Nephron progenitor cell (in vitro differentiated cells): ENCODE measurements at regions not wholly inside any gene's neighbourhood (a gene's known extent, or its start where the extent isn't known, plus 50 kb on each side); places are given as distances from the start of the nearest gene placed in this dataset.

Experiments used
- DNase-seq: peaks from one replicate; pipeline ENCODE4 v3.0.0; 2021
- H3K27ac Mint-ChIP-seq: 2 replicates; pipeline ENCODE4 v1.8.0; 2021; ENCODE audit warnings: mild to moderate bottlenecking, moderate library complexity, mixed read lengths
- H3K27me3 Mint-ChIP-seq: 2 replicates; pipeline ENCODE4 v1.8.0; 2021; ENCODE audit warnings: mild to moderate bottlenecking, low read depth, mixed read lengths; ENCODE audit not compliant: poor library complexity
- H3K36me3 Mint-ChIP-seq: 2 replicates; pipeline ENCODE4 v1.8.0; 2021; ENCODE audit warnings: low read depth, mixed read lengths
- H3K4me1 Mint-ChIP-seq: 2 replicates; pipeline ENCODE4 v1.8.0; 2021; ENCODE audit warnings: mixed read lengths
- H3K4me3 Mint-ChIP-seq: 2 replicates; pipeline ENCODE4 v1.8.0; 2021; ENCODE audit warnings: mild to moderate bottlenecking, moderate library complexity, mixed read lengths
- H3K9me3 Mint-ChIP-seq: 2 replicates; pipeline ENCODE4 v1.8.0; 2021; ENCODE audit warnings: mild to moderate bottlenecking, moderate library complexity, mixed read lengths
- TF ChIP-seq, protein P1 (sequence below): fragments of 200-600 bp; sonication (generic); IDR thresholded peaks from 2 replicates; pipeline ENCODE4 v1.5.0; 2021; ENCODE audit warnings: antibody characterized with exemption

DNA sequence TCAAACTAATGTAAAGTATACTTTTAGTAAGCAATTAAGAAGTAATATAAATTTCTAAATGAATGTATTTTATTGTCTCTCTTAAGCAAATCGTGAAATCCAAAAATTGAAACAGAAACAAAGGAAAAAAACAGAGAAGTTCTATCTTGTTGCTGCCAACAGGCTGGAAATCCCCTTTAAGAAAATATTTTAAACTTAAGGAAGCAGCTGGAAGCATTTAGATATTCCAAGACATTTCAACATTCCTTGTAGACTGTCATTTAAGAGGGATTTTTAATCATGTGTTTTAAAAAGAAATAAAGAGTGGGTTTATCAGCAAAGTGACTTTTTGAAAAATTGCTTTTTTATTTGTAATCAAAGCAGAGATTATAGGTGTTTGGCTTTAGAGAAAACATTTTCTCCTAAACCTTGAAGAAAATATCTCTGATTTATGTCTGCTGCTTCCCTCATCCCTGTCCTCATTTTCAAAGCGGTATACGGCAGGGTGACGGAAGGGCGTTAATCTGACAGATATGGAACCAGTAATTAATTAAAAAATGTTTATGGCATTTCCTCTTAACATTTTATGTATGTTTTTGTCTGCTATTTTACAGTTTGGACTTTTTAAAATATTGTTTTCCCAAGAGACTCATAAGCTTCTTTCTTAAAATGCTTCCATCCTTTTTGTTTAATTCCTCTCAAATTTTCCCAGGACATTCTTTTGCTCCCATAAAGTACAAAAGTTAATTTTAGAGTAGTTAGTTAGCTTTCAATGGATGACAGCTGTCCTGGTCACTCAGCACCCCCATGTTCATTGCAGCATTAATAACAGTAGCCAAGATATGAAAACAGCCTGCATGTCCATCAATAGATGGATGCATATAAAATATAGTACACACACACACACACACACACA, 245.6 kb downstream of the LURAP1L start:
- Mint-ChIP-seq H3K27me3 (no peaks in the 10 kb centered on the region), H3K4me1 (no peaks in the 10 kb centered on the region), H3K9me3 (no peaks in the 10 kb centered on the region), H3K4me3 (no peak overlapping the region), H3K36me3 (no peaks in the 10 kb centered on the region), H3K27ac (no peak overlapping the region)
- TF ChIP-seq, protein P1, sequence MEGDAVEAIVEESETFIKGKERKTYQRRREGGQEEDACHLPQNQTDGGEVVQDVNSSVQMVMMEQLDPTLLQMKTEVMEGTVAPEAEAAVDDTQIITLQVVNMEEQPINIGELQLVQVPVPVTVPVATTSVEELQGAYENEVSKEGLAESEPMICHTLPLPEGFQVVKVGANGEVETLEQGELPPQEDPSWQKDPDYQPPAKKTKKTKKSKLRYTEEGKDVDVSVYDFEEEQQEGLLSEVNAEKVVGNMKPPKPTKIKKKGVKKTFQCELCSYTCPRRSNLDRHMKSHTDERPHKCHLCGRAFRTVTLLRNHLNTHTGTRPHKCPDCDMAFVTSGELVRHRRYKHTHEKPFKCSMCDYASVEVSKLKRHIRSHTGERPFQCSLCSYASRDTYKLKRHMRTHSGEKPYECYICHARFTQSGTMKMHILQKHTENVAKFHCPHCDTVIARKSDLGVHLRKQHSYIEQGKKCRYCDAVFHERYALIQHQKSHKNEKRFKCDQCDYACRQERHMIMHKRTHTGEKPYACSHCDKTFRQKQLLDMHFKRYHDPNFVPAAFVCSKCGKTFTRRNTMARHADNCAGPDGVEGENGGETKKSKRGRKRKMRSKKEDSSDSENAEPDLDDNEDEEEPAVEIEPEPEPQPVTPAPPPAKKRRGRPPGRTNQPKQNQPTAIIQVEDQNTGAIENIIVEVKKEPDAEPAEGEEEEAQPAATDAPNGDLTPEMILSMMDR: no peak
- no peak for DNase-seq

DNA sequence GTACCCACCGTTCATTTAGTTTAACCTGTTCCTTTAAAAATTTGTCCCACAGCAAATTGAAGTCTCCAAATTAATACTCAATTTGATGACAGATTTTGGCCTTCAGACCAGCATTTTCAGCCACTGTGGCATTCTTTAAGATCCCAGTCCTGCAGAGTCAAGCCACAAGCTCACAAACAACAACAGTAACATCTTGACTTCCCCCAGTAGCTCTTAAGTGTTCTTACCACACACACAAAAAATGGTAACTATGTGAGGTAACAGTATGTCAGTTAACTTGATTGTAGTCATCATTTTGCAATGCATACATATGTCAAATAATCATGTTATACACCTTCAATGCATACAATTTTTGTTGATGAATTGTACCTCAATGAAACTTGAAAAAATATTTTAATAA, 247.9 kb downstream of the LURAP1L start:
- Mint-ChIP-seq H3K36me3 (no peaks in the 10 kb centered on the region), H3K27ac (no peak overlapping the region), H3K4me3 (no peak overlapping the region), H3K9me3 (no peaks in the 10 kb centered on the region), H3K4me1 (no peaks in the 10 kb centered on the region), H3K27me3 (no peaks in the 10 kb centered on the region)
- TF ChIP-seq, protein P1: no peak
- no peak for DNase-seq

DNA sequence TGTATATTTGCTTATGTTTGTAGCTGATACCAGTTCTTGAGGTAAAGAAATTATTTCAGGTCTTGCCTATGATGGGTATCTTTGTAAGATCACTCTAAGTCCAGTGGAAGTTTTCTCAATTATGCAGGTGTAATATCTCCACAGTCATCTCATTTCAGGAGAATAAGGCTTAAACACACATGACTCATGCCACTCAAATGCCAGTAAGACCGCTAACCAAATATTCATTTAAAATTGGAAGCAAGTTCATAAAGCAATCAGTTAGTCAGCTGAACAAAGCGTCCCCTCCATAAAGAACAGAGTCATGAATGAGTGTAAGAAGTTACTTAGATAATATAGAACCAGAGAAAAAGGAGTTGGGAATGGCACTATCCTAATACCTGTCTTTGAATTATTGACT, 248.7 kb downstream of the LURAP1L start:
- no peak overlapping the region for H3K27ac Mint-ChIP-seq
- TF ChIP-seq, protein P1: no peak
- DNase-seq: no peak

DNA sequence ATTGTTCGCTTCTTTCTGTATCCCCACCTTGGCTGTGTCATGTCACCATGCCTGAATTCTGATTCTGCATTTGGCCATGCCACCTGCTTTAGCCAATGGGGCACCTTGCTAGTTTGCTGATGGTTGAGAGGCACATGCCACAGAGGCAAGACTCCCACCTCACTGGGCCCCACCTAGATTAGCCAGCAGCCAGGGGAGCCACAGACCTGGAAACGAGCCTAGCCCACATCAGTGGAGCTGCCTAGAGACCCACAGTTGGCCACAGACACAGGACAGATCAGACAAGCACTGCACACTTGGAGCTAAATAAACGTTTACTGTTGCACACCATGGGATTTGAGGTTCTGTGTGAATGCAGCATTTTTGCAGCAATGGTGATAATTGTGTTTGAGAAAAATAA, 252.1 kb downstream of the LURAP1L start:
- Mint-ChIP-seq H3K9me3 (no peaks in the 10 kb centered on the region), H3K4me3 (no peak overlapping the region), H3K27ac (no peak overlapping the region), H3K27me3 (no peaks in the 10 kb centered on the region), H3K4me1 (no peaks in the 10 kb centered on the region), H3K36me3 (no peaks in the 10 kb centered on the region)
- TF ChIP-seq, protein P1: no peak
- no peak for DNase-seq

More for the DNA sequence above, 248.7 kb downstream of the LURAP1L start:
- H3K36me3 Mint-ChIP-seq: no peaks in the 10 kb centered on the region
- no peaks in the 10 kb centered on the region for H3K27me3 Mint-ChIP-seq
- H3K9me3 Mint-ChIP-seq: no peaks in the 10 kb centered on the region
- H3K4me3 Mint-ChIP-seq: no peak overlapping the region
- H3K4me1 Mint-ChIP-seq: no peaks in the 10 kb centered on the region

DNA sequence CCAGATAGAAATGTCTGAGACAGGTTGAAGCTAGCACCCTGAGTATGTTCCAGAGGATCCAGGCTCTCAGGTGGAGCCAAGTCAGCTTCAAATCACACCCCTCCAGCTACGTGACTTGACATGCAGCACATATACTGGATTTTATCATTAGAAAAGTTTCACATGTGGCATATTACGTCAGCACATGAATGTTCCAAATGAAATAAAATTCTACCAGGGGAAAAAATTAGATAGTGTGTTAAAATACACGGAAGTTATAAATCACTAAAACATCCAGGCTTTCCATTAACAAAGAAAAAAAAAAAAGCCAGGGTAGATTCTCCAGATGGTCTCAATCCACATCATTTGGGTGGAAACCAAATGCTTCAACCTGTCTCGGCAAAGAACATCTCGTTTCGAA, 251.6 kb downstream of the MPDZ start:
- no peaks in the 10 kb centered on the region for H3K9me3 Mint-ChIP-seq
- no peak overlapping the region for H3K27ac Mint-ChIP-seq
- no peaks in the 10 kb centered on the region for H3K4me1 Mint-ChIP-seq
- no peak for DNase-seq
- H3K27me3 Mint-ChIP-seq: no peaks in the 10 kb centered on the region
- H3K4me3 Mint-ChIP-seq: no peak overlapping the region
- TF ChIP-seq, protein P1: no peak
- no peaks in the 10 kb centered on the region for H3K36me3 Mint-ChIP-seq

DNA sequence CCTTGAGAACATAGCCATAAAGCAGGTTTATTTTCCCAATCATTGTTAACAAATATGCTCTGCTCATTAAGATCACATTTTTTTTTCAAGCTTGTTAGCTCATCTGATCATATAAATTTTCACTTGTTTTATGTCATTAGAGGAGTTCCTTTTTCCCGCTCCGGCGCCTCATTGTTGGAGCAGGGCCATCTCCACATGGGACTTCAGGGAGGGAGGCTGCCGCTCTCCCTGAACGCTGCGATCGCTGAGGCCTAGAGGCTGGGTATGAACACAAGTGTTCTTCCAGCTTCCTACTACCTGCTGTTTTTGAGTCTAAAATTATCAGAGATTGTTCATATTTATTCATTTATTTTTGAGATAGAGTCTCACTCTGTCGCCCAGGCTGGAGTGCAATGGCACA, 246.9 kb downstream of the MPDZ start:
- Mint-ChIP-seq H3K36me3 (no peaks in the 10 kb centered on the region), H3K27ac (no peak overlapping the region), H3K4me1 (peaks cover 18% of the 10 kb centered on the region), H3K4me3 (no peak overlapping the region), H3K9me3 (peaks cover 7% of the 10 kb centered on the region), H3K27me3 (no peaks in the 10 kb centered on the region)
- TF ChIP-seq, protein P1: no peak
- DNase-seq: no peak
